ENCODE measurements at regions not wholly inside any gene's neighbourhood (a gene's known extent, or its start where the extent isn't known, plus 50 kb on each side); places are given as distances from the start of the nearest gene placed in this dataset.

DNA sequence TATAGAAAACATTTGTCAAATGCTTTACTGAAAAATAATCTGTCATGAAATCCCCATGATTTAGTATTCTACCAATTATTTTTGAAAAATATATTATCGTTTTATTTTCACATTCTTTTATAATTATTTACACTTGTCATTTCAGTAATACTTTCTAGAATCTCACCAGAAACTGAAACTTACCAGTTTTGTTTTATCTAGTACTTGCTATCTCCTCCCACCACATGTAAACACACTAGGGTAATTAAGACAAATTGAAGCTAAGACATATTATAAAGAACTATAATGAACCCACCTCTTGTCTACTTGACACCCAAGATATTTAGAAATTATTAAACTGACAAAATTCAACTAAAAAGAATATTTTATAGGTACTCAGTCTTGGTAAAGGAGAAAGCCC lies 51.5 kb upstream of the GRM3 start:
- no peak overlapping the region for H3K4me3 ChIP-seq (ENCODE audit: low read length)
- H3K18ac ChIP-seq (ENCODE audit: low read length): no peak overlapping the region
- no peaks in the 10 kb centered on the region for H3K27me3 ChIP-seq (ENCODE audit: insufficient read depth, low read length, poor library complexity)
- no peaks in the 10 kb centered on the region for H3K36me3 ChIP-seq (ENCODE audit: control insufficient read depth, insufficient read depth, low read length)
- no peak overlapping the region for H3K23ac ChIP-seq (ENCODE audit: low read length)
- no peak overlapping the region for H2BK120ac ChIP-seq (ENCODE audit: low read depth, low read length)
- no peak overlapping the region for H3K4ac ChIP-seq (ENCODE audit: low read depth, low read length)
- H3K4me1 ChIP-seq (ENCODE audit: control insufficient read depth, low read depth, low read length): no peaks in the 10 kb centered on the region
- H2BK15ac ChIP-seq (replicated peaks; ENCODE audit: low read depth): no peak overlapping the region
- no peak overlapping the region for H3K4me2 ChIP-seq (ENCODE audit: low read length)
- no peak overlapping the region for H3K9ac ChIP-seq (ENCODE audit: low read length)
- 100% methylated on average over 1 of the region's 1 CpG for WGBS (ENCODE audit: extremely low coverage, insufficient coverage, low lambda C conversion rate)
- H3K79me2 ChIP-seq (ENCODE audit: control insufficient read depth, insufficient read depth, low read length): no peaks in the 10 kb centered on the region
- no peak overlapping the region for H2AK5ac ChIP-seq (ENCODE audit: low read length)
- no peak overlapping the region for H4K8ac ChIP-seq (ENCODE audit: low read depth, low read length)
- DNase-seq: no peak
- H3K79me1 ChIP-seq (ENCODE audit: low read length): no peaks in the 10 kb centered on the region
- H4K5ac ChIP-seq (ENCODE audit: low read length): no peak overlapping the region
- no peak overlapping the region for H2BK5ac ChIP-seq (ENCODE audit: low read length)
- no peak overlapping the region for H3K27ac ChIP-seq (ENCODE audit: low read depth, low read length)
- no peak overlapping the region for H3K56ac ChIP-seq (ENCODE audit: low read length)

DNA sequence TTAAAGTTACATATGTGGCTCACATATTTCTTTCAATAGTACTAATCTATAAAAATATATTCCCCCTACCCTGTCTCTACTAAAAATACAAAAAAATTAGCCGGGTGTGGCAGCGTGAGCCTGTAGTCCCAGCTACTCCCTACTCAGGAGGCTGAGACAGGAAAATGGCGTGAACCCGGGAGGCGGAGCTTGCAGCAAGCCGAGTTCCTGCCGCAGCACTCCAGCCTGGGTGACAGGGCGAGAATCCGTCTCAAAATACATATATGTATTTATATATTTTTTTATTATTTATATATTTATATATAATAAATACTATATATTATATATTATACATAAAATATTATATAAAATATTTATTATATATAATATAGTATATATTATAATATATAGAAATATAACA lies 69.7 kb upstream of the GRM3 start:
- no CpG with 5 or more reads among the region's 9 CpGs for WGBS (ENCODE audit: extremely low coverage, insufficient coverage, low lambda C conversion rate)
- Histone ChIP-seq H3K9ac (ENCODE audit: low read length) (no peak overlapping the region), H2BK5ac (ENCODE audit: low read length) (no peak overlapping the region), H4K8ac (ENCODE audit: low read depth, low read length) (no peak overlapping the region), H3K56ac (ENCODE audit: low read length) (no peak overlapping the region), H3K79me1 (ENCODE audit: low read length) (no peaks in the 10 kb centered on the region), H2BK120ac (ENCODE audit: low read depth, low read length) (no peak overlapping the region), H2AK5ac (ENCODE audit: low read length) (no peak overlapping the region), H3K18ac (ENCODE audit: low read length) (no peak overlapping the region), H3K27ac (ENCODE audit: low read depth, low read length) (no peak overlapping the region), H3K4ac (ENCODE audit: low read depth, low read length) (no peak overlapping the region), H3K23ac (ENCODE audit: low read length) (no peak overlapping the region), H3K4me1 (ENCODE audit: control insufficient read depth, low read depth, low read length) (no peaks in the 10 kb centered on the region), H3K79me2 (ENCODE audit: control insufficient read depth, insufficient read depth, low read length) (no peaks in the 10 kb centered on the region), H3K36me3 (ENCODE audit: control insufficient read depth, insufficient read depth, low read length) (no peaks in the 10 kb centered on the region), H3K4me3 (ENCODE audit: low read length) (no peak overlapping the region), H3K4me2 (ENCODE audit: low read length) (no peak overlapping the region), H3K27me3 (ENCODE audit: insufficient read depth, low read length, poor library complexity) (no peaks in the 10 kb centered on the region), H2BK15ac (replicated peaks; ENCODE audit: low read depth) (no peak overlapping the region), H4K5ac (ENCODE audit: low read length) (no peak overlapping the region)
- DNase-seq: no peak

DNA sequence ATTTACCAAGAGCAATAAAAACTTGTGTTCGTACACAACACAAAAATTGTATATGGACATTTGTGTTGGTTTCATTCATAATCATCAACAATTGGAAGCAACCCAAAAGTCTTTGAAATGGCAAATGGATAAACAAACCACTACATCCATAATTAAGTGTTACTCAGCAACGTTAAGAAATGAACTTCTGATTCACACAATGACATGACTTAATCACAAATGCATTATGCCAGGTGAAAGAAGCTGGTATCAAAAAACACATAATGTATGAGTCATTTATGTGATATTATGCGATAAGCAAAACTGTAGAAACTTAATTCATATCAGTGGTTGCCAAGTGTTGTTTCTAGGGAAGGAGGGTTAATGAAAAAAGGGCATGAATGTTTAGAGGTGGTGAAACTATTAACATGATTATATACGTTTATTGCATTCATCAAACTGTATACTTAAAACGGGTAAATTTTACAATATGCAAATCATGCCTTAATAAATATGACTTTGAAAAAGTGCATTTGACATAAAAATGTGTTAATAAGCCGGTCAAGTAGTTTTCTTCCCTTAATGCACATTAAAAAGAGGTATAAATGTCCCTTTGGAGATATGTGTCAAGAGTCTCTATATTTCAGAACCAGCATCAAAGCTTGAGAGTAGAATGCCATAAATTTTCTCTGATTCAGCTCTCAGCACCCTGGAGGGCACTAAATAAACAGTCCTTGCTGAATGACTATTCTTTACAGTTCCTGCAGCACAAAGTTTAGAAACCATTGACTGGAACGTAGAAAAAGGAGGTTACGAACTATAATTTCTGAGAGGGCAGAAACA lies 84.8 kb upstream of the GRM3 start:
- Histone ChIP-seq H2BK15ac (replicated peaks; ENCODE audit: low read depth) (no peak overlapping the region), H3K56ac (ENCODE audit: low read length) (no peak overlapping the region), H3K4ac (ENCODE audit: low read depth, low read length) (no peak overlapping the region), H2BK5ac (ENCODE audit: low read length) (no peak overlapping the region), H3K36me3 (ENCODE audit: control insufficient read depth, insufficient read depth, low read length) (no peaks in the 10 kb centered on the region), H3K4me1 (ENCODE audit: control insufficient read depth, low read depth, low read length) (no peaks in the 10 kb centered on the region), H3K79me1 (ENCODE audit: low read length) (no peaks in the 10 kb centered on the region), H2AK5ac (ENCODE audit: low read length) (no peak overlapping the region), H3K27ac (ENCODE audit: low read depth, low read length) (no peak overlapping the region), H3K4me2 (ENCODE audit: low read length) (no peak overlapping the region), H4K5ac (ENCODE audit: low read length) (no peak overlapping the region), H3K27me3 (ENCODE audit: insufficient read depth, low read length, poor library complexity) (no peaks in the 10 kb centered on the region), H3K23ac (ENCODE audit: low read length) (no peak overlapping the region), H4K8ac (ENCODE audit: low read depth, low read length) (no peak overlapping the region), H3K9ac (ENCODE audit: low read length) (no peak overlapping the region), H2BK120ac (ENCODE audit: low read depth, low read length) (no peak overlapping the region), H3K18ac (ENCODE audit: low read length) (no peak overlapping the region), H3K79me2 (ENCODE audit: control insufficient read depth, insufficient read depth, low read length) (no peaks in the 10 kb centered on the region), H3K4me3 (ENCODE audit: low read length) (no peak overlapping the region)
- no peak for DNase-seq
- WGBS (ENCODE audit: extremely low coverage, insufficient coverage, low lambda C conversion rate): no CpG with 5 or more reads among the region's 8 CpGs

DNA sequence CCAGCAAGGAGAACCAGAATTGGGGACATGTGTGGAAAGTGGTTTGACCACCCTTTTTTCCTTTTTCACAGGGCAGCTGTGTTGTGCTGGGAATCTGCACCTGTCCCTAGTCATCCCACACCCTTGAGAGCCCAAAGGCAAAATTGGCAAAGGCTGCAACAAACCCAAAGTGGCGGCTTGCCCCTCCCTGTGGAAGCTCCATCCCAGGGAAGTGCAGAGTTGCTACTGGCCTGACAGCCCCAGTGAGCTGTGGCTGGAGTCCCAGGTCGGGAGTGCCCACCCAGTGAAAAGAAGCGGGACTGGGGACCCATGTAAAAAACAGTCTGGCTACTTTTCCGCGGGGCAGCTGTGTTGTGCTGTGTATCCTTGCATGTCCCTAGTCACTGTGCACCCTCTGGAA lies 109.1 kb upstream of the GRM3 start:
- DNase-seq: no peak
- no CpG with 5 or more reads among the region's 5 CpGs for WGBS (ENCODE audit: extremely low coverage, insufficient coverage, low lambda C conversion rate)
- Histone ChIP-seq H3K27ac (ENCODE audit: low read depth, low read length) (no peak overlapping the region), H2BK5ac (ENCODE audit: low read length) (no peak overlapping the region), H2AK5ac (ENCODE audit: low read length) (no peak overlapping the region), H2BK120ac (ENCODE audit: low read depth, low read length) (no peak overlapping the region), H3K4me1 (ENCODE audit: control insufficient read depth, low read depth, low read length) (no peaks in the 10 kb centered on the region), H3K79me2 (ENCODE audit: control insufficient read depth, insufficient read depth, low read length) (no peaks in the 10 kb centered on the region), H3K9ac (ENCODE audit: low read length) (no peak overlapping the region), H3K23ac (ENCODE audit: low read length) (no peak overlapping the region), H4K8ac (ENCODE audit: low read depth, low read length) (no peak overlapping the region), H3K4me2 (ENCODE audit: low read length) (no peak overlapping the region), H3K79me1 (ENCODE audit: low read length) (no peaks in the 10 kb centered on the region), H3K18ac (ENCODE audit: low read length) (no peak overlapping the region), H3K36me3 (ENCODE audit: control insufficient read depth, insufficient read depth, low read length) (no peaks in the 10 kb centered on the region), H3K27me3 (ENCODE audit: insufficient read depth, low read length, poor library complexity) (no peaks in the 10 kb centered on the region), H4K5ac (ENCODE audit: low read length) (no peak overlapping the region), H3K4me3 (ENCODE audit: low read length) (no peak overlapping the region), H2BK15ac (replicated peaks; ENCODE audit: low read depth) (no peak overlapping the region), H3K4ac (ENCODE audit: low read depth, low read length) (no peak overlapping the region), H3K56ac (ENCODE audit: low read length) (no peak overlapping the region)

DNA sequence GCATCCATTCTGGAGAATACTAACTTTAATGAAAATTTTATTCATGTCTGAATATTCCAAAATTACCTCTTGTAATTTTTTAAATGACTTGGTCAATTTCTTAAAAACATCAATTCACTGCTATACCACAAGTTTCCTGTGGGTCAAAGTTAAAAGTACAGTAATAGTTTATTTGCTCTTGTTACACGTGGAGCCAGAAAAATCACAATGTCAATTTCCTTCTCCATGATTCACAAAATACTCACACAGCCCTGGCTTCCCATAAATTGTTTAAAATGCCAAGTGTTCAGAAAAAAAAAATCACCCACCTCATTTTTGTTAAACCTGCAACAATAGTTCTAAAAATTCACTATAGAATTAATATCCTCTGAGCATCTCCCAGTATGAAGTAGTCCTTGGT lies 139.5 kb upstream of the GRM3 start:
- Histone ChIP-seq H3K23ac (ENCODE audit: low read length) (no peak overlapping the region), H3K27ac (ENCODE audit: low read depth, low read length) (no peak overlapping the region), H3K4me1 (ENCODE audit: control insufficient read depth, low read depth, low read length) (no peaks in the 10 kb centered on the region), H3K4ac (ENCODE audit: low read depth, low read length) (no peak overlapping the region), H4K8ac (ENCODE audit: low read depth, low read length) (no peak overlapping the region), H2BK5ac (ENCODE audit: low read length) (no peak overlapping the region), H3K27me3 (ENCODE audit: insufficient read depth, low read length, poor library complexity) (no peaks in the 10 kb centered on the region), H3K79me1 (ENCODE audit: low read length) (no peaks in the 10 kb centered on the region), H3K79me2 (ENCODE audit: control insufficient read depth, insufficient read depth, low read length) (no peaks in the 10 kb centered on the region), H2BK15ac (replicated peaks; ENCODE audit: low read depth) (no peak overlapping the region), H2BK120ac (ENCODE audit: low read depth, low read length) (no peak overlapping the region), H3K4me3 (ENCODE audit: low read length) (no peak overlapping the region), H2AK5ac (ENCODE audit: low read length) (no peak overlapping the region), H3K36me3 (ENCODE audit: control insufficient read depth, insufficient read depth, low read length) (no peaks in the 10 kb centered on the region), H3K4me2 (ENCODE audit: low read length) (no peak overlapping the region), H3K9ac (ENCODE audit: low read length) (no peak overlapping the region), H3K56ac (ENCODE audit: low read length) (no peak overlapping the region), H4K5ac (ENCODE audit: low read length) (no peak overlapping the region), H3K18ac (ENCODE audit: low read length) (no peak overlapping the region)
- no CpG with 5 or more reads among the region's 1 CpG for WGBS (ENCODE audit: extremely low coverage, insufficient coverage, low lambda C conversion rate)
- DNase-seq: no peak

DNA sequence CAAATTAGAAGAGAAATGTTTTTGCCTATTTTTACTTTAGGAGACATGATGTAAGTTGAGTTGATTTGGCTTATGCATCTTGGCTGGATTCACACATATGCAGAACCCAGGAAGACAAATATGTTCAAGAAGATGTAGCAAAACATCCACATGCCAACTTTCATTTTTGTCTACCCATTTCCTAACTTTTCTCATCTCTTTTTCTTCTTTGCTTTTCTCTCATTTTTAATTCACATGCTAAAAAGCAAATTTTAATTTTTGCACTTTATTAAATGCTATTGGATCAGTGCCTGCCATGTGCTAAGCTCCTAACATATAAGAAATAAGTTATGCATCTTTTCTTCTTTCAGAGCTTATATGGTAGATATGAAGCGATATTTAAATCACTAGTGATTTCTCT lies 143.7 kb upstream of the GRM3 start:
- Histone ChIP-seq H3K4me2 (ENCODE audit: low read length) (no peak overlapping the region), H2BK120ac (ENCODE audit: low read depth, low read length) (no peak overlapping the region), H2AK5ac (ENCODE audit: low read length) (no peak overlapping the region), H4K8ac (ENCODE audit: low read depth, low read length) (no peak overlapping the region), H3K18ac (ENCODE audit: low read length) (no peak overlapping the region), H4K5ac (ENCODE audit: low read length) (no peak overlapping the region), H2BK15ac (replicated peaks; ENCODE audit: low read depth) (no peak overlapping the region), H3K4ac (ENCODE audit: low read depth, low read length) (no peak overlapping the region), H3K56ac (ENCODE audit: low read length) (no peak overlapping the region), H2BK5ac (ENCODE audit: low read length) (no peak overlapping the region), H3K4me3 (ENCODE audit: low read length) (no peak overlapping the region), H3K9ac (ENCODE audit: low read length) (no peak overlapping the region), H3K36me3 (ENCODE audit: control insufficient read depth, insufficient read depth, low read length) (no peaks in the 10 kb centered on the region), H3K79me1 (ENCODE audit: low read length) (no peaks in the 10 kb centered on the region), H3K23ac (ENCODE audit: low read length) (no peak overlapping the region), H3K27me3 (ENCODE audit: insufficient read depth, low read length, poor library complexity) (no peaks in the 10 kb centered on the region), H3K4me1 (ENCODE audit: control insufficient read depth, low read depth, low read length) (no peaks in the 10 kb centered on the region), H3K27ac (ENCODE audit: low read depth, low read length) (no peak overlapping the region), H3K79me2 (ENCODE audit: control insufficient read depth, insufficient read depth, low read length) (no peaks in the 10 kb centered on the region)
- WGBS (ENCODE audit: extremely low coverage, insufficient coverage, low lambda C conversion rate): no CpG with 5 or more reads among the region's 1 CpG
- no peak for DNase-seq
